ENCODE measurements at regions not wholly inside any gene's neighbourhood (a gene's known extent, or its start where the extent isn't known, plus 50 kb on each side); places are given as distances from the start of the nearest gene placed in this dataset.
A peak's percentile ranks its signal among the peaks of the same experiment; 100 is the strongest.

GRCh38 chrX:69306063-69306404 lies 140.8 kb upstream of the PJA1 start:
- no peak for DNase-seq (ENCODE audit: low spot score)

GRCh38 chrX:69305333-69306062 lies 140.2 kb upstream of the PJA1 start:
- no peak for DNase-seq (ENCODE audit: low spot score)

- no peak for DNase-seq (ENCODE audit: low spot score)
Observed at GRCh38 chrX:69303231-69303630, 138.0 kb upstream of the PJA1 start.

GRCh38 chrX:69299951-69300714 lies 134.9 kb upstream of the PJA1 start:
- DNase-seq (ENCODE audit: low spot score): no peak

- DNase-seq (ENCODE audit: low spot score): no peak
Observed at GRCh38 chrX:69299285-69299684, 134.0 kb upstream of the PJA1 start.

- no peak for DNase-seq (ENCODE audit: low spot score)
Observed at GRCh38 chrX:69298466-69299140, 133.3 kb upstream of the PJA1 start.

GRCh38 chrX:69297506-69297905 lies 132.3 kb upstream of the PJA1 start:
- no peak for DNase-seq (ENCODE audit: low spot score)

- DNase-seq (ENCODE audit: low spot score): no peak
Observed at GRCh38 chrX:69293776-69294601, 128.7 kb upstream of the PJA1 start.

GRCh38 chrX:69291116-69291515 lies 125.9 kb upstream of the PJA1 start:
- DNase-seq (ENCODE audit: low spot score): no peak

- DNase-seq (ENCODE audit: low spot score): no peak
Observed at GRCh38 chrX:69290292-69290691, 125.0 kb upstream of the PJA1 start.

GRCh38 chrX:69289793-69290123 lies 124.5 kb upstream of the PJA1 start:
- no peak for DNase-seq (ENCODE audit: low spot score)

GRCh38 chrX:69289046-69289792 lies 124.0 kb upstream of the PJA1 start:
- no peak for DNase-seq (ENCODE audit: low spot score)

- no peak for DNase-seq (ENCODE audit: low spot score)
Observed at GRCh38 chrX:69287095-69287494, 121.8 kb upstream of the PJA1 start.

GRCh38 chrX:69286565-69286906 lies 121.3 kb upstream of the PJA1 start:
- DNase-seq (ENCODE audit: low spot score): no peak

- peak; percentile 52 for DNase-seq (ENCODE audit: low spot score)
Observed at GRCh38 chrX:69285881-69286564, 120.8 kb upstream of the PJA1 start.

- DNase-seq (ENCODE audit: low spot score): no peak
Observed at GRCh38 chrX:69285401-69285877, 120.2 kb upstream of the PJA1 start.

GRCh38 chrX:69284491-69284890 lies 119.2 kb upstream of the PJA1 start:
- DNase-seq (ENCODE audit: low spot score): no peak

GRCh38 chrX:69282893-69283690 lies 117.8 kb upstream of the PJA1 start:
- no peak for DNase-seq (ENCODE audit: low spot score)

GRCh38 chrX:69280933-69281332 lies 115.7 kb upstream of the PJA1 start:
- DNase-seq (ENCODE audit: low spot score): no peak

GRCh38 chrX:69279234-69279633 lies 114.0 kb upstream of the PJA1 start:
- DNase-seq (ENCODE audit: low spot score): no peak

Data from HT-29 (cell line).